ENCODE measurements at regions not wholly inside any gene's neighbourhood (a gene's known extent, or its start where the extent isn't known, plus 50 kb on each side); places are given as distances from the start of the nearest gene placed in this dataset.

DNA sequence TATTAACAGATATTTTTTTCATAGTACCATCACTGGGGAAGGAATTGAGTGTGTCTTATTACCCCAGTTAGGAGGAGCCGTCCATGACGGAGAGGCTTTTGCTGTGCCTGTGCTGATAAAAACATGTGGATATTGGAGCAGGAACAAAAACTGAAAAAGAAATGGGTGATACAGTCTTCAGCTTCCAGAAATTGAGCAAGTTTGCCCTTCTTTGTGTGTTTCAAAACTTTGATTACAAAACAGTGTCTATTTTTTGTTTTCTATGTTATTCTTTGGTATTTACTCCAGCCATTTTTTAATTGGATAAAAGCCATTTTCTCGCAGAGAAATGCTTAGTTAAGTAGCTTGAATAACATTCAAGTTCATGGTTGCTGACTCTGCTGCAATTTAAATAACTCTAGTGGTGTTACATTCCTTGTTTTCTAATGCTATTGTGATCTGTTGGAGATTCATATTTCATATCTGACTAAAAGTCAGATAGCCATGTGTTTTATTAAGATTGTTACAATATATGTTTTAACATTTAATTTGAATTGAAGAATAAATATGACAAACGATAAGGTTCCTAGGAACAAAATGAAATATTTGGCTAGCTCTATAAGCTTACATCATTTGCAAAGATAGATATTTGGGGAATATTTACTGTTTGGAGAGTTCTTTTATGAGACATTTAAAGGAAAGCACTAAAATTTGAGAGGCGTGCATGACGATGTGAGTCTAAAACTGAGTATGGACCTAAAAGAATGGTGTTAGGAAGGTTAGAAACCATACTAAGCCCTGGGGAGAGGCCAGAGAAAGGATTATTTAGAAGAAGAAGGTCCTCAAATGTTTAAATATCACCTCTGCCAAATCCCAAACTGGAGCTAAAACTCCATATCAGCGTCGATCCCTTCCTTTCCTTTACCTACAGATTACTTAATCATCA is 747.3 kb upstream of the CELF2 start:
- Histone ChIP-seq H3K27me3 (no peaks in the 10 kb centered on the region), H3K9me3 (no peaks in the 10 kb centered on the region), H3K4me3 (no peak overlapping the region), H3K27ac (no peak overlapping the region), H3K36me3 (no peaks in the 10 kb centered on the region), H3K4me1 (no peaks in the 10 kb centered on the region)
- intact Hi-C loops (cut with DNase I): no loop called here
- no peak for DNase-seq
- WGBS, 2 donors: 63 to 64% methylated on average over 8 of the region's 8 CpGs
- no peak for TF ChIP-seq POLR2A (IDR thresholded peaks at IDR 0.05)
- TF ChIP-seq, protein P1, sequence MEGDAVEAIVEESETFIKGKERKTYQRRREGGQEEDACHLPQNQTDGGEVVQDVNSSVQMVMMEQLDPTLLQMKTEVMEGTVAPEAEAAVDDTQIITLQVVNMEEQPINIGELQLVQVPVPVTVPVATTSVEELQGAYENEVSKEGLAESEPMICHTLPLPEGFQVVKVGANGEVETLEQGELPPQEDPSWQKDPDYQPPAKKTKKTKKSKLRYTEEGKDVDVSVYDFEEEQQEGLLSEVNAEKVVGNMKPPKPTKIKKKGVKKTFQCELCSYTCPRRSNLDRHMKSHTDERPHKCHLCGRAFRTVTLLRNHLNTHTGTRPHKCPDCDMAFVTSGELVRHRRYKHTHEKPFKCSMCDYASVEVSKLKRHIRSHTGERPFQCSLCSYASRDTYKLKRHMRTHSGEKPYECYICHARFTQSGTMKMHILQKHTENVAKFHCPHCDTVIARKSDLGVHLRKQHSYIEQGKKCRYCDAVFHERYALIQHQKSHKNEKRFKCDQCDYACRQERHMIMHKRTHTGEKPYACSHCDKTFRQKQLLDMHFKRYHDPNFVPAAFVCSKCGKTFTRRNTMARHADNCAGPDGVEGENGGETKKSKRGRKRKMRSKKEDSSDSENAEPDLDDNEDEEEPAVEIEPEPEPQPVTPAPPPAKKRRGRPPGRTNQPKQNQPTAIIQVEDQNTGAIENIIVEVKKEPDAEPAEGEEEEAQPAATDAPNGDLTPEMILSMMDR (IDR thresholded peaks at IDR 0.05): no peak

GRCh38 chr10:10271639-10272192 is 746.0 kb upstream of the CELF2 start:
- intact Hi-C loops (cut with DNase I): no loop called here
- DNase-seq: no peak
- Histone ChIP-seq H3K27me3 (no peaks in the 10 kb centered on the region), H3K27ac (no peak overlapping the region), H3K4me3 (no peak overlapping the region), H3K36me3 (no peaks in the 10 kb centered on the region), H3K9me3 (no peaks in the 10 kb centered on the region), H3K4me1 (no peaks in the 10 kb centered on the region)
- TF ChIP-seq, protein P1 (IDR thresholded peaks at IDR 0.05): no peak
- no peak for TF ChIP-seq POLR2A (IDR thresholded peaks at IDR 0.05)
- WGBS, 2 donors: 100% methylated on average over 1 of the region's 1 CpG

DNA sequence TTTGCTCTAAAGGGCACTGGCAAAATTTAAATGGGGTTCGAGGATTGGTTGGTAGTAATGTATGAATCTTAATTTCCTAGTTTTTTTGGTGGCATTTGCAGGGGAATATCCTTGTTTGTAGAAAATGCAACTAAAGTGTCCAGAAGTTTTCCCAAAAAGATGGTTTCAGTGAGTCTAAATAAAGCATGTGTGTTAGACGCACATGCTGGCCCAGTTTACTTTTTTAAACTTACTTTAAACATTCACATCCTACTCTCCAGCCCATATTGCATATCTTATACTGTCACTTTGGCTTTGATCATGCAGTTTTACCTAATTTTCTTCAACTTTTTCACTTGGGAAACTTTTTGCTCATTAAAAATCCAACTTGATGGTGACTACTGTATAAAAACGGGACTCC is 744.0 kb upstream of the CELF2 start:
- H3K4me3 ChIP-seq: no peak overlapping the region
- no peaks in the 10 kb centered on the region for H3K27me3 ChIP-seq
- no peak overlapping the region for H3K27ac ChIP-seq
- no peak for DNase-seq
- H3K9me3 ChIP-seq: no peaks in the 10 kb centered on the region
- intact Hi-C loops (cut with DNase I): no loop called here
- no peak for TF ChIP-seq POLR2A (IDR thresholded peaks at IDR 0.05)
- no peaks in the 10 kb centered on the region for H3K36me3 ChIP-seq
- 75 to 77% methylated on average over 3 of the region's 3 CpGs for WGBS, 2 donors
- no peaks in the 10 kb centered on the region for H3K4me1 ChIP-seq

GRCh38 chr10:10279906-10280305 is 737.8 kb upstream of the CELF2 start:
- Histone ChIP-seq H3K4me1 (no peaks in the 10 kb centered on the region), H3K9me3 (no peaks in the 10 kb centered on the region), H3K27ac (no peak overlapping the region), H3K27me3 (no peaks in the 10 kb centered on the region), H3K4me3 (no peak overlapping the region), H3K36me3 (no peaks in the 10 kb centered on the region)
- TF ChIP-seq, protein P1 (IDR thresholded peaks at IDR 0.05): no peak
- no peak for TF ChIP-seq POLR2A (IDR thresholded peaks at IDR 0.05)
- 59% methylated on average over 4 of the region's 4 CpGs for WGBS, 2 donors
- no peak for DNase-seq
- intact Hi-C loops (cut with DNase I): no loop called here

GRCh38 chr10:10292501-10292900 is 725.2 kb upstream of the CELF2 start:
- no peak for TF ChIP-seq POLR2A (IDR thresholded peaks at IDR 0.05)
- TF ChIP-seq, protein P1 (IDR thresholded peaks at IDR 0.05): no peak
- DNase-seq: no peak
- 78 to 87% methylated on average over 4 of the region's 4 CpGs for WGBS, 2 donors
- no peaks in the 10 kb centered on the region for H3K9me3 ChIP-seq
- H3K27ac ChIP-seq: no peak overlapping the region
- H3K4me1 ChIP-seq: peaks cover 0 to 7% (median 0%) of the 10 kb centered on the region in 3 donors
- intact Hi-C loops (cut with DNase I): no loop called here
- no peaks in the 10 kb centered on the region for H3K27me3 ChIP-seq
- no peak overlapping the region for H3K4me3 ChIP-seq
- no peaks in the 10 kb centered on the region for H3K36me3 ChIP-seq

All from esophagus squamous epithelium (tissue), 5 donors.